Activated CD4-positive, alpha-beta T cell treated with anti-CD3 and anti-CD28 coated beads for 36 hours (primary cell): ENCODE measurements at regions not wholly inside any gene's neighbourhood (a gene's known extent, or its start where the extent isn't known, plus 50 kb on each side); places are given as distances from the start of the nearest gene placed in this dataset.

Experiments
- ATAC-seq: fragments of 200-7000 bp; cut with Tn5 transposase; one replicate; pipeline ENCODE4 v1.10.0; 2021; ENCODE audit warnings: mild to moderate bottlenecking, moderate library complexity
- CTCF ChIA-PET: fragments of 350-600 bp; sonication (Branson Sonifier 250); formaldehyde crosslinking; loops from one replicate; lab custom pipeline; 2021; ENCODE audit warnings: antibody characterized with exemption; lab: Charles Lee
- POLR2A ChIA-PET: fragments of 350-600 bp; sonication (Branson Sonifier 250); formaldehyde crosslinking; loops from one replicate; lab custom pipeline; 2021; ENCODE audit warnings: antibody characterized with exemption, inconsistent platforms; lab: Charles Lee
- DNase-seq: peaks from one replicate; pipeline ENCODE4 v3.0.0-alpha.2; 2020
- H3K27ac Mint-ChIP-seq: one replicate; pipeline ENCODE4 v1.8.0; 2021; ENCODE audit warnings: mixed read lengths
- H3K27me3 Mint-ChIP-seq: one replicate; pipeline ENCODE4 v1.8.0; 2021; ENCODE audit warnings: mixed read lengths
- H3K36me3 Mint-ChIP-seq: one replicate; pipeline ENCODE4 v1.8.0; 2021; ENCODE audit warnings: low read depth, mixed read lengths
- H3K4me1 Mint-ChIP-seq: one replicate; pipeline ENCODE4 v1.8.0; 2021; ENCODE audit warnings: mixed read lengths
- H3K4me3 Mint-ChIP-seq: one replicate; pipeline ENCODE4 v1.8.0; 2021; ENCODE audit warnings: mild to moderate bottlenecking, moderate library complexity, mixed read lengths
- H3K9me3 Mint-ChIP-seq: one replicate; pipeline ENCODE4 v1.8.0; 2021; ENCODE audit warnings: low read depth, mixed read lengths
- intact Hi-C, 2 experiments: fragments of 100-400 bp; cut with DNase I in 1 of 2; cut with micrococcal nuclease in 1 of 2; formaldehyde crosslinking; loops; one replicate each; pipeline versions ENCODE4 v1.14.2 to v1.15.1; 2022 to 2024; cut with DNase I, micrococcal nuclease

- POLR2A ChIA-PET: no interaction called here
- Mint-ChIP-seq H3K27ac (no peak overlapping the region), H3K36me3 (peaks cover 5% of the 10 kb centered on the region), H3K27me3 (peaks cover 13% of the 10 kb centered on the region), H3K4me3 (no peak overlapping the region), H3K4me1 (no peaks in the 10 kb centered on the region), H3K9me3 (peaks cover 11% of the 10 kb centered on the region)
- CTCF ChIA-PET: no interaction called here
- DNase-seq (no peak), ATAC-seq (no peak)
- intact Hi-C loops: no loop called here
These were observed 90.0 kb downstream of the IGLL5 start for GRCh38 chr22:22977479-22978200.

GRCh38 chr22:22978637-22979036 lies 91.0 kb downstream of the IGLL5 start:
- Mint-ChIP-seq H3K4me3 (no peak overlapping the region), H3K4me1 (peaks cover 5% of the 10 kb centered on the region), H3K27me3 (peaks cover 13% of the 10 kb centered on the region), H3K9me3 (peaks cover 11% of the 10 kb centered on the region), H3K27ac (no peak overlapping the region), H3K36me3 (peaks cover 5% of the 10 kb centered on the region)
- intact Hi-C loops: no loop called here
- ChIA-PET POLR2A (no interaction called here), CTCF (no interaction called here)
- ATAC-seq (no peak), DNase-seq (no peak)

GRCh38 chr22:22979121-22979724 lies 91.1 kb upstream of the GNAZ start:
- peaks cover 5% of the 10 kb centered on the region for H3K36me3 Mint-ChIP-seq
- peaks cover 11% of the 10 kb centered on the region for H3K9me3 Mint-ChIP-seq
- H3K27me3 Mint-ChIP-seq: peaks cover 13% of the 10 kb centered on the region
- ChIA-PET POLR2A (no interaction called here), CTCF (no interaction called here)
- intact Hi-C loops: no loop called here
- H3K27ac Mint-ChIP-seq: no peak overlapping the region
- ATAC-seq (no peak), DNase-seq (no peak)
- peaks cover 5% of the 10 kb centered on the region for H3K4me1 Mint-ChIP-seq
- no peak overlapping the region for H3K4me3 Mint-ChIP-seq

GRCh38 chr22:22979954-22980353 lies 90.4 kb upstream of the GNAZ start:
- POLR2A ChIA-PET: no interaction called here
- H3K4me1 Mint-ChIP-seq: peaks cover 5% of the 10 kb centered on the region
- no peak overlapping the region for H3K4me3 Mint-ChIP-seq
- H3K9me3 Mint-ChIP-seq: peaks cover 11% of the 10 kb centered on the region
- intact Hi-C loops: no loop called here
- CTCF ChIA-PET: interaction anchor here (1.2 kb wide), 1 partner anchor 22 kb away, joined by 3 read pairs; no protein-coding TSS in a partner anchor
- peaks cover 5% of the 10 kb centered on the region for H3K36me3 Mint-ChIP-seq
- peaks cover 13% of the 10 kb centered on the region for H3K27me3 Mint-ChIP-seq
- DNase-seq: no peak
- ATAC-seq: no peak
- no peak overlapping the region for H3K27ac Mint-ChIP-seq

- CTCF ChIA-PET: interaction anchor here (0.6 to 1.2 kb wide), 3 partner anchors 25 to 362 kb away, joined by 3 read pairs; no protein-coding TSS in a partner anchor
- intact Hi-C loops: no loop called here
- peaks cover 5% of the 10 kb centered on the region for H3K27me3 Mint-ChIP-seq
These were observed 88.4 kb upstream of the GNAZ start for GRCh38 chr22:22981670-22982571.

GRCh38 chr22:22982616-22983015 lies 87.7 kb upstream of the GNAZ start:
- ChIA-PET CTCF (no interaction called here), POLR2A (no interaction called here)
- H3K4me1 Mint-ChIP-seq: peaks cover 5% of the 10 kb centered on the region
- peaks cover 11% of the 10 kb centered on the region for H3K9me3 Mint-ChIP-seq
- DNase-seq (no peak), ATAC-seq (no peak)
- intact Hi-C loops: no loop called here
- H3K27me3 Mint-ChIP-seq: peaks cover 5% of the 10 kb centered on the region
- H3K4me3 Mint-ChIP-seq: no peak overlapping the region
- peaks cover 5% of the 10 kb centered on the region for H3K36me3 Mint-ChIP-seq
- H3K27ac Mint-ChIP-seq: no peak overlapping the region

More at GRCh38 chr22:22981670-22982571, 88.4 kb upstream of the GNAZ start:
- Mint-ChIP-seq H3K36me3 (peaks cover 5% of the 10 kb centered on the region), H3K4me1 (peaks cover 5% of the 10 kb centered on the region), H3K27ac (no peak overlapping the region), H3K4me3 (no peak overlapping the region), H3K9me3 (peaks cover 11% of the 10 kb centered on the region)
- ATAC-seq (no peak), DNase-seq (no peak)
- POLR2A ChIA-PET: no interaction called here

- Mint-ChIP-seq H3K4me3 (no peak overlapping the region), H3K36me3 (peaks cover 5% of the 10 kb centered on the region), H3K27ac (no peak overlapping the region), H3K27me3 (peaks cover 3% of the 10 kb centered on the region), H3K4me1 (peaks cover 5% of the 10 kb centered on the region), H3K9me3 (peaks cover 11% of the 10 kb centered on the region)
- DNase-seq (no peak), ATAC-seq (no peak)
- ChIA-PET CTCF (no interaction called here), POLR2A (no interaction called here)
- intact Hi-C loops: no loop called here
These were observed 87.2 kb upstream of the GNAZ start for GRCh38 chr22:22983123-22983522.

- intact Hi-C loops: no loop called here
- no peak for ATAC-seq
These were observed 86.5 kb upstream of the GNAZ start for GRCh38 chr22:22983816-22984215.

GRCh38 chr22:22984967-22985366 lies 85.4 kb upstream of the GNAZ start:
- Mint-ChIP-seq H3K27me3 (peaks cover 5% of the 10 kb centered on the region), H3K27ac (no peak overlapping the region), H3K4me3 (no peak overlapping the region), H3K36me3 (peaks cover 5% of the 10 kb centered on the region), H3K9me3 (peaks cover 8% of the 10 kb centered on the region), H3K4me1 (peaks cover 5% of the 10 kb centered on the region)
- ATAC-seq (no peak), DNase-seq (no peak)
- POLR2A ChIA-PET: no interaction called here
- CTCF ChIA-PET: no interaction called here
- intact Hi-C loops: no loop called here

More at GRCh38 chr22:22983816-22984215, 86.5 kb upstream of the GNAZ start:
- H3K4me1 Mint-ChIP-seq: peaks cover 5% of the 10 kb centered on the region
- CTCF ChIA-PET: interaction anchor here (0.6 to 0.7 kb wide), 2 partner anchors 20 to 126 kb away, joined by 3 to 5 read pairs; no protein-coding TSS in a partner anchor
- DNase-seq: no peak
- POLR2A ChIA-PET: no interaction called here
- peaks cover 5% of the 10 kb centered on the region for H3K36me3 Mint-ChIP-seq
- H3K27me3 Mint-ChIP-seq: peaks cover 7% of the 10 kb centered on the region
- no peak overlapping the region for H3K4me3 Mint-ChIP-seq
- no peak overlapping the region for H3K27ac Mint-ChIP-seq
- peaks cover 11% of the 10 kb centered on the region for H3K9me3 Mint-ChIP-seq

GRCh38 chr22:22986008-22986407 lies 84.3 kb upstream of the GNAZ start:
- Mint-ChIP-seq H3K27ac (no peak overlapping the region), H3K9me3 (peaks cover 2% of the 10 kb centered on the region), H3K27me3 (peaks cover 10% of the 10 kb centered on the region), H3K4me3 (no peak overlapping the region), H3K4me1 (peaks cover 5% of the 10 kb centered on the region), H3K36me3 (no peaks in the 10 kb centered on the region)
- CTCF ChIA-PET: no interaction called here
- POLR2A ChIA-PET: interaction anchor here (0.7 kb wide), 1 partner anchor 99 kb away, joined by 3 read pairs; no protein-coding TSS in a partner anchor
- ATAC-seq: no peak
- intact Hi-C loops: no loop called here
- DNase-seq: no peak

- ChIA-PET POLR2A (interaction anchor here (0.7 kb wide), 1 partner anchor 100 kb away, joined by 3 read pairs; no protein-coding TSS in a partner anchor), CTCF (no interaction called here)
- Mint-ChIP-seq H3K9me3 (peaks cover 1% of the 10 kb centered on the region), H3K4me3 (no peak overlapping the region), H3K27me3 (peaks cover 11% of the 10 kb centered on the region), H3K4me1 (peaks cover 5% of the 10 kb centered on the region), H3K27ac (no peak overlapping the region), H3K36me3 (no peaks in the 10 kb centered on the region)
- intact Hi-C loops: no loop called here
- ATAC-seq (no peak), DNase-seq (no peak)
These were observed 83.7 kb upstream of the GNAZ start for GRCh38 chr22:22986640-22987039.
